C4-2B (cell line): ENCODE measurements at regions not wholly inside any gene's neighbourhood (a gene's known extent, or its start where the extent isn't known, plus 50 kb on each side); places are given as distances from the start of the nearest gene placed in this dataset.

Source experiments
- CTCF ChIP-seq: fragments of 450-650 bp; conservative IDR thresholded peaks from 2 replicates; pipeline ENCODE4 v1.5.1; 2017; ENCODE audit warnings: mild to moderate bottlenecking
- ZFX ChIP-seq: fragments of 450-650 bp; IDR thresholded peaks from 2 replicates; pipeline ENCODE4 v1.6.1; 2017

GRCh38 chr16:65422934-65423333 lies 301.1 kb upstream of the CDH11 start:
- TF ChIP-seq CTCF, result no peak
- TF ChIP-seq ZFX, result no peak
